ENCODE measurements at regions not wholly inside any gene's neighbourhood (a gene's known extent, or its start where the extent isn't known, plus 50 kb on each side); places are given as distances from the start of the nearest gene placed in this dataset.

GRCh38 chr10:3426190-3426845, 253.7 kb upstream of the PITRM1 start:
- DNase-seq (ENCODE audit: low read depth) = no peak

GRCh38 chr10:3425716-3426115, 253.1 kb upstream of the PITRM1 start:
- no peak for DNase-seq (ENCODE audit: low read depth)

GRCh38 chr10:3425261-3425660, 252.7 kb upstream of the PITRM1 start:
- no peak for DNase-seq (ENCODE audit: low read depth)

GRCh38 chr10:3424111-3424851, 251.7 kb upstream of the PITRM1 start:
- no peak for DNase-seq (ENCODE audit: low read depth)

- DNase-seq (ENCODE audit: low read depth) = no peak
Measured at GRCh38 chr10:3423384-3423783, 250.8 kb upstream of the PITRM1 start.

- DNase-seq (ENCODE audit: low read depth) = no peak
Measured at GRCh38 chr10:3422282-3422681, 249.7 kb upstream of the PITRM1 start.

GRCh38 chr10:3421537-3422257, 249.1 kb upstream of the PITRM1 start:
- DNase-seq (ENCODE audit: low read depth) = no peak

GRCh38 chr10:3420527-3421469, 248.2 kb upstream of the PITRM1 start:
- DNase-seq (ENCODE audit: low read depth) = no peak

GRCh38 chr10:3419719-3420495, 247.3 kb upstream of the PITRM1 start:
- no peak for DNase-seq (ENCODE audit: low read depth)

GRCh38 chr10:3418926-3419325, 246.3 kb upstream of the PITRM1 start:
- no peak for DNase-seq (ENCODE audit: low read depth)

- no peak for DNase-seq (ENCODE audit: low read depth)
Measured at GRCh38 chr10:3418041-3418754, 245.6 kb upstream of the PITRM1 start.

- no peak for DNase-seq (ENCODE audit: low read depth)
Measured at GRCh38 chr10:3417096-3417495, 244.5 kb upstream of the PITRM1 start.

GRCh38 chr10:3415878-3416605, 243.5 kb upstream of the PITRM1 start:
- no peak for DNase-seq (ENCODE audit: low read depth)

GRCh38 chr10:3415038-3415736, 242.6 kb upstream of the PITRM1 start:
- DNase-seq (ENCODE audit: low read depth) = no peak

GRCh38 chr10:3414667-3415023, 242.1 kb upstream of the PITRM1 start:
- no peak for DNase-seq (ENCODE audit: low read depth)

- DNase-seq (ENCODE audit: low read depth) = no peak
Measured at GRCh38 chr10:3413937-3414666, 241.5 kb upstream of the PITRM1 start.

- DNase-seq (ENCODE audit: low read depth) = no peak
Measured at GRCh38 chr10:3412646-3413045, 240.1 kb upstream of the PITRM1 start.

GRCh38 chr10:3412071-3412582, 239.5 kb upstream of the PITRM1 start:
- DNase-seq (ENCODE audit: low read depth) = no peak

Measured in T-helper 22 cell (primary cell).